ENCODE measurements at regions not wholly inside any gene's neighbourhood (a gene's known extent, or its start where the extent isn't known, plus 50 kb on each side); places are given as distances from the start of the nearest gene placed in this dataset.

GRCh38 chr12:130070126-130070611 is 92.1 kb upstream of the FZD10 start:
- DNase-seq (ENCODE audit: low read depth, low spot score): no peak
- no peak overlapping the region for H3K27ac ChIP-seq (ENCODE audit: low read depth, low read length)
- no peaks in the 10 kb centered on the region for H3K27me3 ChIP-seq (ENCODE audit: control insufficient read depth, insufficient read depth, low read length)
- peaks cover 92% of the 10 kb centered on the region for H3K9me3 ChIP-seq (ENCODE audit: control insufficient read depth, insufficient read depth, low read length)
- no peak overlapping the region for H3K4me3 ChIP-seq (ENCODE audit: low read depth, low read length)
- TF ChIP-seq CTCF (IDR thresholded peaks at IDR 0.05; ENCODE audit: low read depth, low read length): no peak
- ChIA-PET POLR2A (no interaction called here), CTCF (no interaction called here)

- no peak overlapping the region for H3K27ac ChIP-seq (ENCODE audit: low read depth, low read length)
- H3K9me3 ChIP-seq (ENCODE audit: control insufficient read depth, insufficient read depth, low read length): peaks cover 71% of the 10 kb centered on the region
- ChIA-PET POLR2A (no interaction called here), CTCF (no interaction called here)
- no peak overlapping the region for H3K4me3 ChIP-seq (ENCODE audit: low read depth, low read length)
- no peaks in the 10 kb centered on the region for H3K27me3 ChIP-seq (ENCODE audit: control insufficient read depth, insufficient read depth, low read length)
- DNase-seq (ENCODE audit: low read depth, low spot score): no peak
- TF ChIP-seq CTCF (IDR thresholded peaks at IDR 0.05; ENCODE audit: low read depth, low read length): no peak
These were observed 88.5 kb upstream of the FZD10 start for GRCh38 chr12:130073721-130074120.

- Histone ChIP-seq H3K4me3 (ENCODE audit: low read depth, low read length) (no peak overlapping the region), H3K9me3 (ENCODE audit: control insufficient read depth, insufficient read depth, low read length) (peaks cover 65% of the 10 kb centered on the region), H3K27me3 (ENCODE audit: control insufficient read depth, insufficient read depth, low read length) (no peaks in the 10 kb centered on the region), H3K27ac (ENCODE audit: low read depth, low read length) (no peak overlapping the region)
- TF ChIP-seq CTCF (IDR thresholded peaks at IDR 0.05; ENCODE audit: low read depth, low read length): no peak
- DNase-seq (ENCODE audit: low read depth, low spot score): no peak
- ChIA-PET CTCF (no interaction called here), POLR2A (no interaction called here)
These were observed 87.4 kb upstream of the FZD10 start for GRCh38 chr12:130074661-130075406.

GRCh38 chr12:130075497-130076076 is 86.7 kb upstream of the FZD10 start:
- TF ChIP-seq CTCF (IDR thresholded peaks at IDR 0.05; ENCODE audit: low read depth, low read length): no peak
- H3K27ac ChIP-seq (ENCODE audit: low read depth, low read length): no peak overlapping the region
- H3K9me3 ChIP-seq (ENCODE audit: control insufficient read depth, insufficient read depth, low read length): peaks cover 65% of the 10 kb centered on the region
- H3K4me3 ChIP-seq (ENCODE audit: low read depth, low read length): no peak overlapping the region
- CTCF ChIA-PET: no interaction called here
- DNase-seq (ENCODE audit: low read depth, low spot score): no peak
- POLR2A ChIA-PET: no interaction called here
- no peaks in the 10 kb centered on the region for H3K27me3 ChIP-seq (ENCODE audit: control insufficient read depth, insufficient read depth, low read length)

- Histone ChIP-seq H3K27me3 (ENCODE audit: control insufficient read depth, insufficient read depth, low read length) (no peaks in the 10 kb centered on the region), H3K27ac (ENCODE audit: low read depth, low read length) (no peak overlapping the region), H3K9me3 (ENCODE audit: control insufficient read depth, insufficient read depth, low read length) (peaks cover 63% of the 10 kb centered on the region), H3K4me3 (ENCODE audit: low read depth, low read length) (no peak overlapping the region)
- no peak for DNase-seq (ENCODE audit: low read depth, low spot score)
- POLR2A ChIA-PET: no interaction called here
- CTCF ChIA-PET: no interaction called here
- no peak for TF ChIP-seq CTCF (IDR thresholded peaks at IDR 0.05; ENCODE audit: low read depth, low read length)
These were observed 86.1 kb upstream of the FZD10 start for GRCh38 chr12:130076126-130076525.

All from AG04450 (cell line).